Mesothelial cell of epicardium (in vitro differentiated cells): ENCODE measurements at regions not wholly inside any gene's neighbourhood (a gene's known extent, or its start where the extent isn't known, plus 50 kb on each side); places are given as distances from the start of the nearest gene placed in this dataset.

ENCODE experiments used
- DNase-seq, 2 experiments: peaks; one replicate each; pipeline ENCODE4 v3.0.0; 2021; ENCODE audit warnings: low spot score in 2 of 2; ENCODE audit not compliant: unreplicated experiment in 2 of 2
- H3K27ac Mint-ChIP-seq: 2 replicates; pipeline ENCODE4 v1.8.0; 2021; ENCODE audit warnings: mixed read lengths
- H3K27me3 Mint-ChIP-seq: 2 replicates; pipeline ENCODE4 v1.8.0; 2021; ENCODE audit warnings: low read depth, mixed read lengths
- H3K36me3 Mint-ChIP-seq: 2 replicates; pipeline ENCODE4 v1.8.0; 2021; ENCODE audit warnings: mixed read lengths
- H3K4me1 Mint-ChIP-seq: 2 replicates; pipeline ENCODE4 v1.8.0; 2021; ENCODE audit warnings: mixed read lengths
- H3K4me3 Mint-ChIP-seq: 2 replicates; pipeline ENCODE4 v1.8.0; 2021; ENCODE audit warnings: mild to moderate bottlenecking, moderate library complexity, mixed read lengths
- H3K9me3 Mint-ChIP-seq: 2 replicates; pipeline ENCODE4 v1.8.0; 2021; ENCODE audit warnings: mixed read lengths
- CTCF ChIP-seq: fragments of 200-600 bp; sonication (generic); IDR thresholded peaks from one replicate; pipeline ENCODE4 v1.5.0; 2021; ENCODE audit warnings: antibody characterized with exemption; ENCODE audit not compliant: unreplicated experiment

GRCh38 chr11:29816359-29816758 is 200.5 kb downstream of the KCNA4 start:
- Mint-ChIP-seq H3K27ac (no peak overlapping the region), H3K27me3 (no peaks in the 10 kb centered on the region), H3K4me3 (no peak overlapping the region), H3K9me3 (peaks cover 33% of the 10 kb centered on the region), H3K36me3 (no peaks in the 10 kb centered on the region), H3K4me1 (no peaks in the 10 kb centered on the region)
- DNase-seq = no peak
- TF ChIP-seq CTCF = no peak

- H3K4me3 Mint-ChIP-seq = no peak overlapping the region
Measured at GRCh38 chr11:29809121-29809520, 207.7 kb downstream of the KCNA4 start.

GRCh38 chr11:29802522-29802921 is 214.3 kb downstream of the KCNA4 start:
- H3K36me3 Mint-ChIP-seq = no peaks in the 10 kb centered on the region
- peaks cover 10% of the 10 kb centered on the region for H3K9me3 Mint-ChIP-seq
- H3K4me3 Mint-ChIP-seq = no peak overlapping the region
- H3K4me1 Mint-ChIP-seq = no peaks in the 10 kb centered on the region
- H3K27me3 Mint-ChIP-seq = no peaks in the 10 kb centered on the region
- no peak for DNase-seq
- no peak overlapping the region for H3K27ac Mint-ChIP-seq
- no peak for TF ChIP-seq CTCF

More at GRCh38 chr11:29809121-29809520, 207.7 kb downstream of the KCNA4 start:
- H3K27ac Mint-ChIP-seq = peak overlapping the region; percentile 55
- H3K36me3 Mint-ChIP-seq = no peaks in the 10 kb centered on the region
- no peaks in the 10 kb centered on the region for H3K27me3 Mint-ChIP-seq
- peaks cover 23% of the 10 kb centered on the region for H3K9me3 Mint-ChIP-seq
- TF ChIP-seq CTCF = no peak
- peaks cover 11% of the 10 kb centered on the region for H3K4me1 Mint-ChIP-seq
- no peak for DNase-seq

DNA sequence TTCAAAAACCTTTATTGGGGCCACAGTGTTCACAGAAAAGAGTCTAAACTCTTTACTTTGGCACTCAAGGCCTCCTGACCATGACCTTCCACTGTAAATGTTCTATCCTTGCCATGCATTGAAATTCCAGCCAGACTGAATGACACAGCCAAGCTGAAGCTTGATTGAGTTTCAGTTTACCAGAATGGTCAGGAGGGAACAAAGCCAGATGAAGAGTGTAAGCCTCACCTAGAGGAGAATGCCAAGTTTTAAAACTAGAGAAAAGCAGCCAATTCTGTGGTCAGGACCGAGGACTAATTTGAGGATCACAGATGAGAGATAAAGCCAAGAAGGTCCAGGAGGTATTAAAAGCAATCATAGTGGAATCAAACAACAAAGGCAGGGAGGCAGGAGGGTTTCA is 215.3 kb downstream of the KCNA4 start:
- no peaks in the 10 kb centered on the region for H3K4me1 Mint-ChIP-seq
- H3K4me3 Mint-ChIP-seq = no peak overlapping the region
- TF ChIP-seq CTCF = no peak
- no peak overlapping the region for H3K27ac Mint-ChIP-seq
- H3K9me3 Mint-ChIP-seq = peaks cover 16% of the 10 kb centered on the region
- no peaks in the 10 kb centered on the region for H3K27me3 Mint-ChIP-seq
- H3K36me3 Mint-ChIP-seq = peaks cover 2% of the 10 kb centered on the region
- no peak for DNase-seq

- Mint-ChIP-seq H3K27me3 (no peaks in the 10 kb centered on the region), H3K4me1 (peaks cover 17% of the 10 kb centered on the region), H3K9me3 (peaks cover 19% of the 10 kb centered on the region), H3K27ac (no peak overlapping the region), H3K36me3 (no peaks in the 10 kb centered on the region), H3K4me3 (no peak overlapping the region)
- no peak for TF ChIP-seq CTCF
- no peak for DNase-seq
Measured at GRCh38 chr11:29786092-29786491, 230.7 kb downstream of the KCNA4 start.

GRCh38 chr11:29783506-29783905 is 233.3 kb downstream of the KCNA4 start:
- no peak for TF ChIP-seq CTCF
- Mint-ChIP-seq H3K4me3 (no peak overlapping the region), H3K9me3 (peaks cover 11% of the 10 kb centered on the region), H3K36me3 (no peaks in the 10 kb centered on the region), H3K27me3 (no peaks in the 10 kb centered on the region), H3K4me1 (peaks cover 36% of the 10 kb centered on the region), H3K27ac (no peak overlapping the region)
- DNase-seq = no peak
